LNCAP (cell line): ENCODE measurements at regions not wholly inside any gene's neighbourhood (a gene's known extent, or its start where the extent isn't known, plus 50 kb on each side); places are given as distances from the start of the nearest gene placed in this dataset.

Experiments
- TF ChIP-seq, protein P1 (sequence below): fragments of 450-650 bp; IDR thresholded peaks from 2 replicates; pipeline ENCODE4 v1.5.1; 2017; ENCODE audit warnings: mild to moderate bottlenecking

DNA sequence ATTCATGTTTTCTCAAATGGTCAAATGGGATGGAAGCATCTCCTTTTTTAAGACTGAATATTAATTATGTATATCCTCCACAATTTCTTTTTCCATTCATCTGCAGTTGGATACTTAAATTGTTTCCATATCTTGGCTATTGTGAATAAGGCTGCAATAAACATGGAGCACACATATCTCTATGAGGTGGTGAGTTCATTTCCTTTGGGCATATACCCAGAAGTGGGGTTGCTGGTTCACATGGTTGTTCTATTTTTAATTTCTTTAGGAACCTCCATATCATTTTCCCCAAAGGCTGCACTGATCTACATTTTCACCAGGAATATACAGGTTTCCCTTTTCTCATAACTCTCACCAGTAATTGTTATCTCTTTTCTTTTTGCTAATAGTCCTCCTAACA, 566.3 kb downstream of the KCTD12 start:
- TF ChIP-seq, protein P1, sequence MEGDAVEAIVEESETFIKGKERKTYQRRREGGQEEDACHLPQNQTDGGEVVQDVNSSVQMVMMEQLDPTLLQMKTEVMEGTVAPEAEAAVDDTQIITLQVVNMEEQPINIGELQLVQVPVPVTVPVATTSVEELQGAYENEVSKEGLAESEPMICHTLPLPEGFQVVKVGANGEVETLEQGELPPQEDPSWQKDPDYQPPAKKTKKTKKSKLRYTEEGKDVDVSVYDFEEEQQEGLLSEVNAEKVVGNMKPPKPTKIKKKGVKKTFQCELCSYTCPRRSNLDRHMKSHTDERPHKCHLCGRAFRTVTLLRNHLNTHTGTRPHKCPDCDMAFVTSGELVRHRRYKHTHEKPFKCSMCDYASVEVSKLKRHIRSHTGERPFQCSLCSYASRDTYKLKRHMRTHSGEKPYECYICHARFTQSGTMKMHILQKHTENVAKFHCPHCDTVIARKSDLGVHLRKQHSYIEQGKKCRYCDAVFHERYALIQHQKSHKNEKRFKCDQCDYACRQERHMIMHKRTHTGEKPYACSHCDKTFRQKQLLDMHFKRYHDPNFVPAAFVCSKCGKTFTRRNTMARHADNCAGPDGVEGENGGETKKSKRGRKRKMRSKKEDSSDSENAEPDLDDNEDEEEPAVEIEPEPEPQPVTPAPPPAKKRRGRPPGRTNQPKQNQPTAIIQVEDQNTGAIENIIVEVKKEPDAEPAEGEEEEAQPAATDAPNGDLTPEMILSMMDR, result no peak

DNA sequence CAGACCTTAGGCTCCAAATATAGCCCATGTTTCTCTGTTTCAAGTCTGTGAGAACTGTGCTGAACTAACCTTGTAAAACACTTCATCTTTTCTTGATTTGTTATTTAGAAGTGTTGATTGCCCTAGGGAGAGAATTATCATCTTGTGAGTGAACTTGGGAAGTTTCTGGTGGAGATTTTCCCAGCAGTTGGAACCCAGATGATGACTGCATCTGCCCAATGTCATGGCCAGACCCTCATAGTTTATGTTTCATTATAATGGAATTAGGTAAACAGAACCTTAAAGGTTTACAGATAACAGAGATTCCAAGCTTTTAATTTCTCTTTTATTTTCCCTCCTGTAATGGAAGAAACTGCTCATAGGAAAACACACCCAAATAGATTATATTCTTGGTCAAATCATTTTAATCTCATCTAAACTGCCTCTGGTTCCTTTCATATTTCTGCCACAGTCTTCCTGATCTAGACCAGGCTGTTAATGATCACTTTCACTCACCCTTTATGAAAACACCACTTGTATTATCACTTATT, 569.1 kb downstream of the KCTD12 start:
- TF ChIP-seq, protein P1, result no peak

DNA sequence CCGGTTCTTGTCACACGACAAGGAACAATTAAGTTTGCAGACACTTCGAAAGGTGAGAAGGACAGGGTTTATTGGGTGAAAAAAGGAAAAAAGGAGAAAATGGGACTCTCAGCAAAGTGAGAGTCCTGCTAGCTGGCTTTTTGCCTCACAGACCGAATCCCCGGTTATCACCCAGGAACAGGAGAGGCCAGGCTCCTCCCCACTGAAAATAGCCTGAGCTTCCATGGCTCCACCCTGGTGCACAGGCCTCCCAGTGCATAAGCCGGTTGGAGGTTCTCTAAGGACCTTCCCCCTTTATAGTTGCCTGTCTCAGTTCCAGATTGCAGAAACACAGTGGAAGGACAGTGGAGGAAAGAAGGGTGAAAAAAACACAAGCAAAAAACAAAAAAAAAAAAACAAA, 571.7 kb downstream of the KCTD12 start:
- TF ChIP-seq, protein P1, result no peak

DNA sequence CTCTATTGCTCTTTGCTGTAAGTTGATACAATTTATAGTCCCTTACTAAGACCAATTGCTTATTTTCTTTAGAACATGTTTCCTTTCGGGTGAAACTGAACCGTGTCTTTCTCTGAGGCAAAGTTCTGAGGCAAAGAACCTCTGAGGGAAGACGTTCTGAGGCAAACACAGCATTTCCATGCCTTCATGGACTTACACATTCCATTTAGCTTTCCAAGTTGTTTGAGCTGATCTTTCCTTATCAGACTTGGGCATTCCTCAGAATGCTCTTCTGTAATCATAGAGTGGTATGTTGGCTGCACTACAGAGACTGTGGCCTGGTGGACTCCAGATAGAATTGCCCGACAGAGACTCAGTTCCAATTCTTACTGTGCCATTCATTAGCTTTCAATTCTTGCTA, 579.1 kb downstream of the KCTD12 start:
- TF ChIP-seq, protein P1, result no peak

DNA sequence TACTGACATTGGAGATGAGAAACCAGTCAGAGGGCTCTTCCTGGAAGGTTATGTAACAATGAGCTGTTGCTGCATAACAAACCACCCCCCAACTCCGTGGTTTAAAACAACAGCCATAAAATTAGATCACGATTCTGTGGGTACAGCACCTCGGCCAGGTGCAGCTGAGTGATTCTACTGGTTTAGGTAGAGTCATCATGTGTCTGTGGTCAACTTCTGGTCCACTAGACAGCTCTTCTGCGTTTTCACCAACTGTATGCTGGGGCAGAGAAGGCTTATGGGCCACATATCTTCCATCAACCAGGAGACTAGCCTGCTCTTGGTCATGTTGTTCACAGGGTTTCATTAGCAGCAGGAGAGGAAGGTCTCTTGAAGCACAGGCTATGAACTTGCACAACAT, 585.5 kb downstream of the KCTD12 start:
- TF ChIP-seq, protein P1, result no peak

DNA sequence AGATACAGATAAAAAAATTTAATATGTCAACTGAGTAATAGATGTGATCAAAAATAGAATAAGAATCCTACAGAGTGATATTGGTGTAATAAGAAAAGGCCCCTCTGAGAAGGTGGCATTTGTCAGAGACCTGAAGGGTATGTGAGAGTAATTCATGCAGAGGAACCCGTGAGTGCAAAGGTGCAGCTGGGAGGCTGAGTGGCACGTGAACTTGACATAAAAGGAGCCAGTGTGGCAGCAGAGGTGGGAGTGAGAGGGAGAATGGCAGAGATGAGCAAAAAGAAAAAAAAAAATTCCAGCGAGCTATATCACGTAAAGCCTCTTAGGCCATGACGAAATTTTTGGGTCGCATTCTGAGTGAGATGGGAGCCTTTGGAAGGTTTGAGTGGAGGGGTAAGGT, 588.9 kb downstream of the KCTD12 start:
- TF ChIP-seq, protein P1, result no peak

DNA sequence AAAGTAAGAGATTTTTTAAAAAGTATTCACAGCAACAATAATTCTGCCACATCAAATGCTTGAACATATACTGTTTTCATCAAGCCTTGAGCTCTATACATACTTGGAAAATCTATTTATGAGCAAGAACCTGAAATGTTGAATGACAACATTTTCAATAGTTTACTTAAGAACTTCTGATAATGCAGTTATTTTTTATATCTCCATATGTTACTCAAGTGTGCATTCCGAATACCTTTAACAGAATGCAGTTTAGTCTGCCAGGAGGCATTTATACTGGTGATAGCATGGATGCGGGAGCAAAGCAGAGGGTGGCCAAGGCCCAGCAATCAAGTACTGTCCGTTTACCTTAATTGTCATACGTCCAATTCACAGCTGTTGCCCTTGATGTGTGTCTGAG, 589.5 kb downstream of the KCTD12 start:
- TF ChIP-seq, protein P1, result no peak

DNA sequence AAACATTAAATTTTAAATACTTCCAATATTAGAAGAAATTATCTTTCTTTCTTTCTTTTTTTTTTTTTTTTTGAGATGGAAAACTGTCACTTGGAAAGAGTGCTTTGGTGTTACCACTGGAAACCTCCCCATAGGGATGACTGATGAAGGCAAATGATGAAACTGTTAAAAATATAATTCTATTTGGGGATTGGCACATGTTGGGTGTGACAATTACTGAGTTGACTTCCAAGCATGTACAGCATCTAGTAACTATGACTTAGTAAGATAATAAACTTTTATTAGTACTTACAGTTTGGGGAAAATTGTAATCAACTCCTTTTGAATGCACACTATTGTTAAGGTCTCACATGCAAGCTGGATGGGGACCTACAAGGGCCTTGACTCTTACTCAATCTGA, 592.5 kb downstream of the KCTD12 start:
- TF ChIP-seq, protein P1, result no peak
